Mammary epithelial cell (primary cell): ENCODE measurements at regions not wholly inside any gene's neighbourhood (a gene's known extent, or its start where the extent isn't known, plus 50 kb on each side); places are given as distances from the start of the nearest gene placed in this dataset.

Experiments
- CTCF ChIP-seq, 2 donors: IDR thresholded peaks in 1 of 2; conservative IDR thresholded peaks in 1 of 2; 2 replicates each; pipeline ENCODE4 v1.5.1; 2011 to 2012; ENCODE audit warnings: inconsistent platforms in 2 of 2, low read length in 2 of 2, mild to moderate bottlenecking in 2 of 2, control low read depth in 1 of 2, low read depth in 1 of 2; ENCODE audit not compliant: insufficient read depth in 1 of 2; ENCODE audit errors: extremely low read depth in 1 of 2
- EZH2 ChIP-seq: IDR thresholded peaks from 2 replicates; pipeline ENCODE4 v1.6.1; 2012; ENCODE audit warnings: low read length, inconsistent platforms, borderline replicate concordance

DNA sequence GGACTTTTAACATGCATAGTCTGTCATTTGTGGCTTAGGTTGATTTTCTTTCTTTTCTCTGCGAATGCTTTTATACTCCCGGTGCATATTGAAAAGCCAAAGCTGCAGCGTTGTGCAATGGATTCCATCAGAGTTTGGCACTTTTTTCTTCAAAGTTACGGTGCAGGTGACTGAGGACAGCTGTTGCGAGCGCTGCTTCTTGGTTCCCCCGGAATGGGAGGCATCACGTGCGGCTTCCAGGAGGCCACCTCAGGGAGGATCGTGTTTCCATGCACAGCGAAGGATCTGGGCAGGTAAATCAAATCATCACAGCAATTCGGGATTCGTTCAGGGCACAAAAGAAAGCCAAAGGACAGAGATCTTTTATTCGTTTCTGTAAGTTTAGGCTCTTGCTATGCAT, 109.6 kb upstream of the ALKAL2 start:
- TF ChIP-seq CTCF (conservative IDR thresholded peaks at IDR 0.05 in 1 of 2, IDR thresholded peaks at IDR 0.05 in 1 of 2; ENCODE audit: extremely low read depth in 1 of 2, insufficient read depth in 1 of 2, low read depth in 1 of 2, low read length in 2 of 2) (no peak), EZH2 (no peak)
